K562 (cell line): ENCODE measurements at regions not wholly inside any gene's neighbourhood (a gene's known extent, or its start where the extent isn't known, plus 50 kb on each side); places are given as distances from the start of the nearest gene placed in this dataset.

Source experiments
- ATAC-seq: fragments of 200-7000 bp; cut with Tn5 transposase; 3 replicates; pipeline ENCODE4 v1.9.1; 2020; ENCODE audit warnings: moderate library complexity
- BruUV-seq: library from RNA; stranded (reverse); fragments of 400-500 nt; replicated peaks from 2 replicates; lab custom pipeline; 2021; lab: Mats Ljungman, UMichigan
- CTCF ChIA-PET: fragments of 300-600 bp; formaldehyde crosslinking; extraction: SDS; loops from one replicate; lab custom pipeline; 2021; ENCODE audit warnings: low intra/inter-chr PET ratio; lab: Yijun Ruan, JAX
- POLR2A ChIA-PET: fragments of 300-600, 350-650 bp; sonication (Branson Sonifier 250); formaldehyde crosslinking; extraction: SDS; loops from one replicate; lab custom pipeline; 2021; ENCODE audit warnings: antibody characterized with exemption, inconsistent platforms; lab: Yijun Ruan, JAX
- DNase-seq, 4 experiments: peaks; one replicate each; pipeline versions ENCODE4 v3.0.0 to v3.0.0-alpha.2; 2011 to 2018; ENCODE audit warnings: low spot score in 3 of 4, mixed read lengths in 3 of 4; ENCODE audit errors: extremely low read depth in 1 of 4
- FAIRE-seq: peaks from 2 replicates; lab custom pipeline; 2011; peaks lifted over from hg19 to GRCh38; lab: Jason Lieb, UNC
- H2AFZ ChIP-seq: 2 replicates; pipeline ENCODE4 v1.6.0; 2011; ENCODE audit warnings: low read depth, low read length, control low read depth, inconsistent platforms
- H3K27ac ChIP-seq: fragments of 200-600 bp; 3 replicates; pipeline ENCODE4 v1.8.0; 2011; ENCODE audit warnings: low read depth, mild to moderate bottlenecking, control low read depth, inconsistent platforms, low read length, moderate library complexity, mixed read lengths; ENCODE audit errors: extremely low read depth
- H3K27me3 ChIP-seq, 2 experiments: fragments of 300-600 bp in 1 of 2; 2 replicates in 1 of 2; 3 replicates in 1 of 2; pipeline versions ENCODE4 v1.6.0 to v1.8.0; 2011; ENCODE audit warnings: inconsistent platforms in 2 of 2, low read length in 2 of 2, mild to moderate bottlenecking in 1 of 2, mixed read lengths in 1 of 2, moderate library complexity in 1 of 2; ENCODE audit not compliant: control insufficient read depth in 2 of 2, insufficient read depth in 2 of 2
- H3K36me3 ChIP-seq: fragments of 300-600 bp; 3 replicates; pipeline ENCODE4 v1.8.0; 2011; ENCODE audit warnings: mild to moderate bottlenecking, low read length, inconsistent platforms; ENCODE audit not compliant: control insufficient read depth, insufficient read depth
- H3K4me1 ChIP-seq, 2 experiments: fragments of 200-600 bp in 1 of 2; replicated peaks in 1 of 2; 2 replicates in 1 of 2; 3 replicates in 1 of 2; pipeline versions ENCODE4 v1.5.1 to v1.8.0; 2011; ENCODE audit warnings: inconsistent platforms in 2 of 2, low read length in 2 of 2, mild to moderate bottlenecking in 1 of 2, mixed read lengths in 1 of 2, moderate library complexity in 1 of 2; ENCODE audit not compliant: control insufficient read depth in 2 of 2, insufficient read depth in 2 of 2
- H3K4me2 ChIP-seq: 2 replicates; pipeline ENCODE4 v1.6.1; 2011; ENCODE audit warnings: low read length, control low read depth, inconsistent platforms, mixed read lengths; ENCODE audit not compliant: insufficient read depth
- H3K4me3 ChIP-seq: fragments of 200-600 bp; sonication (generic), shearing (Covaris generic); 2 replicates; pipeline ENCODE4 v1.5.1; 2016; ENCODE audit warnings: control low read depth, inconsistent platforms
- H3K79me2 ChIP-seq: fragments of 200-600 bp; 3 replicates; pipeline ENCODE4 v1.8.0; 2011; ENCODE audit warnings: low read length, inconsistent platforms; ENCODE audit not compliant: control insufficient read depth, insufficient read depth
- H3K9ac ChIP-seq, 2 experiments: 2 replicates each; pipeline versions ENCODE4 v1.6.0 to v1.6.1; 2011; ENCODE audit warnings: low read depth in 2 of 2, low read length in 2 of 2, control low read depth in 1 of 2, inconsistent platforms in 1 of 2, mild to moderate bottlenecking in 1 of 2, mixed read lengths in 1 of 2; ENCODE audit not compliant: insufficient read depth in 1 of 2
- H3K9me1 ChIP-seq: one replicate; pipeline ENCODE4 v1.6.0; 2011; ENCODE audit warnings: inconsistent platforms, mild to moderate bottlenecking, low read length, moderate library complexity; ENCODE audit not compliant: control insufficient read depth, insufficient read depth
- H3K9me3 ChIP-seq: replicated peaks from 2 replicates; pipeline ENCODE4 v1.5.1; 2011; ENCODE audit warnings: low read depth, low read length, inconsistent platforms; ENCODE audit not compliant: control insufficient read depth, insufficient read depth
- H4K20me1 ChIP-seq: replicated peaks from 2 replicates; pipeline ENCODE4 v1.6.1; 2011; ENCODE audit warnings: low read length, inconsistent platforms, mixed read lengths; ENCODE audit not compliant: control insufficient read depth, insufficient read depth
- ARID3B ChIP-seq: fragments of 250-450 bp; sonication (Bioruptor Pico); IDR thresholded peaks from 2 replicates; pipeline ENCODE4 v1.4.0; 2020; ENCODE audit warnings: borderline replicate concordance
- COPS2 ChIP-seq: fragments of 450-650 bp; conservative IDR thresholded peaks from 2 replicates; pipeline ENCODE4 v1.6.1; 2016; ENCODE audit warnings: mild to moderate bottlenecking, moderate library complexity
- HDAC2 ChIP-seq: fragments of 450-650 bp; IDR thresholded peaks from 2 replicates; pipeline ENCODE4 v1.6.1; 2016; ENCODE audit warnings: mild to moderate bottlenecking
- MCM3 ChIP-seq: fragments of 450-650 bp; IDR thresholded peaks from 2 replicates; pipeline ENCODE4 v1.6.1; 2016
- NFIC ChIP-seq: fragments of 450-650 bp; IDR thresholded peaks from 2 replicates; pipeline ENCODE4 v1.6.1; 2017; ENCODE audit warnings: mild to moderate bottlenecking, inconsistent platforms
- POLR3A ChIP-seq: IDR thresholded peaks from 2 replicates; pipeline ENCODE4 v1.6.1; 2011; ENCODE audit warnings: borderline replicate concordance, mild to moderate bottlenecking, moderate library complexity; ENCODE audit not compliant: insufficient read length, insufficient read depth; ENCODE audit errors: extremely low read depth
- RBBP5 ChIP-seq: fragments of 200-600 bp; sonication (generic); IDR thresholded peaks from 2 replicates; pipeline ENCODE4 v1.6.1; 2012; ENCODE audit warnings: borderline replicate concordance, mild to moderate bottlenecking, low read length, control low read depth, inconsistent platforms; ENCODE audit not compliant: insufficient read depth, poor library complexity, severe bottlenecking
- SLC30A9 ChIP-seq: fragments of 250-450 bp; sonication (Bioruptor Pico); IDR thresholded peaks from 2 replicates; pipeline ENCODE4 v1.8.0; 2022; ENCODE audit warnings: mild to moderate bottlenecking, moderate library complexity
- SNIP1 ChIP-seq: fragments of 450-650 bp; IDR thresholded peaks from 2 replicates; pipeline ENCODE4 v1.7.1; 2017; ENCODE audit warnings: low read depth, mild to moderate bottlenecking
- SOX6 ChIP-seq: fragments of 450-650 bp; IDR thresholded peaks from 2 replicates; pipeline ENCODE4 v1.6.1; 2014; ENCODE audit warnings: mild to moderate bottlenecking
- THAP12 ChIP-seq: fragments of 250-450 bp; sonication (Bioruptor Pico); IDR thresholded peaks from 2 replicates; pipeline ENCODE4 v1.9.0; 2021; ENCODE audit warnings: mild to moderate bottlenecking, inconsistent platforms
- ZBTB34 ChIP-seq: fragments of 250-450 bp; sonication (Bioruptor Pico); IDR thresholded peaks from 2 replicates; pipeline ENCODE4 v1.8.0; 2021; ENCODE audit warnings: mild to moderate bottlenecking, moderate library complexity
- ZMIZ1 ChIP-seq, 2 experiments: fragments of 150-350 bp in 1 of 2; IDR thresholded peaks; 2 replicates each; pipeline ENCODE4 v1.6.1; 2012 to 2016; ENCODE audit warnings: low read depth in 2 of 2, low read length in 2 of 2, mild to moderate bottlenecking in 1 of 2, moderate library complexity in 1 of 2
- ZNF766 ChIP-seq: fragments of 200-800 bp; sonication (Bioruptor generic); conservative IDR thresholded peaks from 2 replicates; pipeline ENCODE4 v1.6.1; 2016; ENCODE audit warnings: missing genetic modification characterization, missing compliant biosample characterization
- WGBS: fragments of 100-300 bp; shearing (Covaris generic); methylation state at CpG from one replicate; pipeline ENCODE4 v1.1.6; 2016; ENCODE audit warnings: low coverage, mixed read lengths; ENCODE audit not compliant: insufficient coverage; ENCODE audit errors: missing lambda C conversion rate; 5-methylcytosine and 5-hydroxymethylcytosine counted together
- in situ Hi-C: fragments of 300-500 bp; cut with MboI; formaldehyde crosslinking; loops from 4 replicates; pipeline ENCODE4 v1.15.0; 2018; ENCODE audit warnings: inconsistent platforms, mixed read lengths
- intact Hi-C: fragments of 100-400 bp; cut with micrococcal nuclease; formaldehyde crosslinking; loops from 2 replicates; pipeline ENCODE4 v1.14.2; 2022

- intact Hi-C loops, result no loop called here
- ChIA-PET POLR2A (no interaction called here), CTCF (no interaction called here)
- H3K4me1 ChIP-seq, result no peaks in the 10 kb centered on the region
- no peak overlapping the region for H3K9ac ChIP-seq
- no peak for DNase-seq
- H3K4me2 ChIP-seq, result no peak overlapping the region
- in situ Hi-C loops, result no loop called here
- no peak overlapping the region for H3K27ac ChIP-seq
- no peaks in the 10 kb centered on the region; the same call in 1 of the 2 replicates for H4K20me1 ChIP-seq
- WGBS, result 0% methylated on average over 1 of the region's 1 CpG
- no peaks in the 10 kb centered on the region; the same call in 1 of the 2 replicates for H3K9me3 ChIP-seq
- no peaks in the 10 kb centered on the region for H3K9me1 ChIP-seq
- no peaks in the 10 kb centered on the region for H3K79me2 ChIP-seq
- H3K4me3 ChIP-seq, result no peak overlapping the region
- ATAC-seq, result no peak
- H3K36me3 ChIP-seq, result no peaks in the 10 kb centered on the region
- H3K27me3 ChIP-seq, result no peaks in the 10 kb centered on the region; a peak in 1 of 5 replicates
- FAIRE-seq, result no peak
- no TSS peak for BruUV-seq
- H2AFZ ChIP-seq, result no peak overlapping the region
- no peak for TF ChIP-seq ARID3B (CRISPR knock-in tag)
- TF ChIP-seq SOX6, result no peak
- no peak for TF ChIP-seq POLR3A
- no peak for TF ChIP-seq COPS2
- TF ChIP-seq SLC30A9 (CRISPR knock-in tag), result no peak
- TF ChIP-seq MCM3, result no peak
- TF ChIP-seq ZNF766 (CRISPR knock-in tag), result no peak
- TF ChIP-seq ZMIZ1 (IDR thresholded peaks at IDR 0.05; ENCODE audit: low read depth in 2 of 2, low read length in 2 of 2), result no peak
- no peak for TF ChIP-seq SNIP1
- no peak for TF ChIP-seq THAP12 (CRISPR knock-in tag)
- no peak for TF ChIP-seq RBBP5
- TF ChIP-seq HDAC2, result no peak
- no peak for TF ChIP-seq ZBTB34 (CRISPR knock-in tag)
- no peak for TF ChIP-seq NFIC
Observed at GRCh38 chr16:5640883-5641282, 543.3 kb upstream of the EEF2KMT start.
